ENCODE measurements at regions not wholly inside any gene's neighbourhood (a gene's known extent, or its start where the extent isn't known, plus 50 kb on each side); places are given as distances from the start of the nearest gene placed in this dataset.
"Not testable (repeated sequence)": the region's sequence is repeated elsewhere in the genome, so short reads cannot be mapped to it uniquely, and the experiment has no call there.

DNA sequence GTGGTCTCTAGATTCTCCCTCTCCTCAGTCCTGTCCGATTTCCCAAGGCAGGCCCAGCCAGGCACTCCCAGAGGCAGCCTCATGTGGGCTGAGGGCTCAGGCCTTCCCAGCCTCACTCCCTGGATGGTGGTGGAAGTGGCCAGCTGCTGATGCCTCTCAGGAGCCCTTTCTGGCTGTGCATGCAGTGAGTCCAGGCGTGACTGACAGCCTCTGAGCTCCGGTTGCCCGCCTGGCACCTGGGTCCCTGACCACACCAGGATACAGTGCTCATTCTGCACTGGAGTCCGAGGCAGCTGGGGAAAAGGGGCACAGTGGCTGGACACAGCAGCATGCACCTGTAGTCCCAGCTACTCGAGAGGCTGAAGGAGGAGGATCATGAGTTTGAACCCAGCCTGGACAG lies 132.6 kb downstream of the CUL2 start:
- no peak for DNase-seq

DNA sequence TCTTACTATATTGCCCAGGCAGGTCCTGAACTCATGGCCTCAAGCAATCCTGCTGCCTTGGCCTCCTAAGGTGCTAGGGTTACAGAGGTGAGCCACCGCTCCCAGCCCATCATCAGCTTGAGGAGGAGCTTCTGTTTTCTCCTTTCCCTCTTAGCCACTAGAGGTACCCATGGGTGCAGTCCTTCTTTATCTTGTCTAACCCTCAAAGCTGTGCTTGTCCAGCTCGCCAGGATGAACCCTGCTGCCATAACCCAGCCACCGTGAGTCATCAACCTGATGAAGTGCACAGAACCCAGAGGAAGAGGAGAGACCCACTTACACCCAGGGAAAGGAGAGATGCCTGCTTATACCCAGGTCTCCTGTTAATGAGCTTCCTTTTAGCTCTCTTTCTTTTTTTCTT lies 133.4 kb downstream of the CUL2 start:
- no peak for DNase-seq

DNA sequence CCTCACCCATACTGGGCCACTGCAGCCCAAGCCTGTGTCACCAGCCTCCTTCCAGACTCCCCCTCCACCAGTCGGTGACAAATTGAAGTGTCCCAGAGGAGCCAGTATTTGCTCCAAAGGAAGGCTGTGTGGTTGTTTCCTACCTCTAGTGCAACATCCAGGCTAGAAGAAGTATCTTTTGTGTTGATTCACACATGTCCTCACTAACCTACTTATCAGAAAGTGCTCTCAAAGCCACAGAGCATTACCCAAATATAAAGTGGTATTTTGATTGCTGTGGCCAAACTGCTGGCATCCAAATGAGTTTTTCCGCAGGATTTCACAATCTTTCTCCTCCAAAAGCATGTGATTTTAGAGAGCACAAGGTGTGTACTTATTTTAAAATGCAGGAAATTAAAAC lies 134.8 kb downstream of the CUL2 start:
- DNase-seq: no peak

DNA sequence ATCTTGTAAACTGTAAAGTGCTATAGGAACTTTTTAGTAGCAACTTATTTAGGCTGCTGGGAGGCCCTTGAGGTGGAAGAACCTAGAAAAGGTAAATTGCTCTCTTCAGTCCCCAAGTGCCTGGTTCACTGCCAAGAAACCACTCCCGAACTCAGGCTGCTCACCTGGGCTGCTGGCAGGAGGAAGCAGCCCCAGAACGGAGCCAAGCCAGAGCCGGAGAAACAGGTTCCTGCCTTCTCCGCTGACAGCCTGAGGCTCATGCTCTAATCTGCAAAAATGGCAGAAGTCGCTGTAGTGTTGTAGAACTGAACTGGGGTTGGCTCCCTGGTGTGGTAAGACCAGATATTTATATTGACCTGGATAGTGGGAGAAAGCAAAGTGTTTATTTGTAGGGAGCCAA lies 136.0 kb downstream of the CUL2 start:
- DNase-seq: no peak

DNA sequence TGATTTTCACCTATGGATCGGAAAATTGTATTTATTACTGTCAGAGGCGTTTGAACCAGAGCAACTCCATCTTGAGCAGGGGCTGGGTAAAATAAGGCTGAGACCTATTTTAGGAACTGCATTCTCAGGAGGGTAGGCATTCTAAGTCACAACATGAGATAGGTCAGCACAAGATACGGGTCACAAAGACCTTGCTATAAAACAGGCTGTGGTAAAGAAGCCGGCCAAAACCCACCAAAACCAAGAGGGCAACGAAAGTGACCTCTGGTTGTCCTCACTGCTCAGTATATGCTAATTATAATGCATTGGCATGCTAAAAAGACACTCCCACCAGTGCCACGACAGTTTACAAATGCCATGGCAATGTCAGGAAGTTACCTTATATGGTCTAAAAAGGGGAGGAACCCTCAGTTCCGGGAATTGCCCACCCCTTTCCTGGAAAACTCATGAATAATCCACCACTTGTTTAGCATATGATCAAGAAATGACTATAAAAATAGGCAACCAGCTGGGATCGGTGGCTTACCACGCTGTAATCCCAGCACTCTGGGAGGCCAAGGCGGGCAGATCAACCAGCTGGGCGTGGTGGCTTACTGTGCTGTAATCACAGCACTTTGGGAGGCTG lies 136.3 kb upstream of the PARD3 start:
- not testable (repeated sequence) for DNase-seq

DNA sequence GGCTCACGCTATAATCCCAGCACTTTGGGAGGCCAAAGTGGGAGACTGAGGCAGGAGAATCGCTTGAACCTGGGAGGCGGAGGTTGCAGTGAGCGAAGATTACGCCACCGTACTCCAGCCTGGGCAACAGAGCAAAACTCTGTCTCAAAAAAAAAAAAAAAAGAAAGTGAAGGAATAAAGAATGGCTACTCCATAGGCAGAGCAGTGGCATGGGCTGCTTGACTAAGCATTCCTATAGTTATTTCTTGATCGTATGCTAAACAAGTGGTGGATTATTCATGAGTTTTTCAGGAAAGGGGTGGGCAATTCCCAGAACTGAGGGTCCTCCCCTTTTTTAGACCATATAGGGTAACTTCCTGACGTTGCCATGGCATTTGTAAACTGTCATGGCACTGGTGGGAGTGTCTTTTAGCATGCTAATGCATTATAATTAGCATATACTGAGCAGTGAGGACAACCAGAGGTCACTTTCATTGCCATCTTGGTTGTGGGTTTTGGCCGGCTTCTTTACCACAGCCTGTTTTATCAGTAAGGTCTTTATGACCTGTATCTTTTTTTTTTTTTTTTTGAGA lies 130.9 kb upstream of the PARD3 start:
- DNase-seq: not testable (repeated sequence)

DNA sequence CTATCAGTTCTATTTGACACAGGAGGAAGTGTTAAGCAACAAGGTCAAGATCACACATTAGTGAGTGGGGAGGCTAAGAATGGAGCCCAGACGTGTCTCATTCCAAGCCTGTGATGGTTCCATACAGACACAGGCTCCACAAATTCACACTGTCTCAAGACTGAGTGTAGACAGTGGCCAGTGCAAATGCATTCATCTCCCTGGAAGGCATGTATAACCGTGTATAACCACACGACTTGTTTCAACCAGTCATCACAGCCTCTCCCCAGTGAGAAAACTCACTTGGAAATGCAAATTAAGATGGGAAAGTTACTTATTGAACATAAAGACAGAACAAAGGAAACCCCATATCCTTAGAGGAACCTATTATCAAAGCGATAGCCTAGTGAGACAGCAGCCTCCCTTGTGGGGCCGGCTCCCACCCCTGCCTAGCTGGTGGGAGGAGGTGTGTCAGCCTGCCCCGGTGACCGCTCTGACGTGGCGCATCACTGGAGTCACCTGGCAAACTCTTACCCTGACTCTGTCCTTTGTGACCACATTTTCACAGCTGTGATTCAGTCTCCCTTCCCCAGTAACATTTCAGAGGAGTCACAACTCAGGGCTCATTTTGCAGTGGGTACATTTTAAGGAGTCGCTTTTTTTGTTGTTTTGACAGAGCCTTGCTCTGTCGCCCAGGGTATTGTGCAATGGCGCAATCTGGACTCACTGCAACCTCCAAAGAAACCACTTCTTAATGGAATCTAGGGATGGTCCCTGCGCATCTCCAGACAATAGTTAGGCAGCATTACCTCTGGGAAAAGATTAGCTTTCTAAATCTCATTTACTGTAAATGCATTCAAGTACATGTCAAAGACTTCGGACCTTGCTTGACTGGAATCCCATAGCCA lies 126.6 kb upstream of the PARD3 start:
- peak; percentile 18 for DNase-seq

DNA sequence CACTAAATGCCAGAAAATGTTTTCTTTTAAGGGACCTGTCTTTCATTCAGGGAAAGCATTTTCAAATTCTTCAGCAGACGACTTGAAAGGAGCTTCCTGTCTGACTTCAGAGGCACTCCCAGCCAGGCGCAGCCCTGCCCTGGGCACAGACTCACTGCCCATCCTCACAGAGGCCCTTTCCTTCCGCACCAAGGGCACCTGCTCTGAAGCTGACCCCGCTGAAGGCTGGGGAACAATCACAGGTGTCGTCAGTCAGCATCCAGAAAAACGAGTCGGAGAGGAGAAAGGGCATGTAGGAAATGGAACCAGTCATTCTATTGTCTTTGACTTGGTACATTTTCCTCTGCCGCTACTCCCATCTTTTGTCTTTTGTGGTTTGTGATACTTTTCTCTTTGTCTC lies 125.3 kb upstream of the PARD3 start:
- DNase-seq: no peak

DNA sequence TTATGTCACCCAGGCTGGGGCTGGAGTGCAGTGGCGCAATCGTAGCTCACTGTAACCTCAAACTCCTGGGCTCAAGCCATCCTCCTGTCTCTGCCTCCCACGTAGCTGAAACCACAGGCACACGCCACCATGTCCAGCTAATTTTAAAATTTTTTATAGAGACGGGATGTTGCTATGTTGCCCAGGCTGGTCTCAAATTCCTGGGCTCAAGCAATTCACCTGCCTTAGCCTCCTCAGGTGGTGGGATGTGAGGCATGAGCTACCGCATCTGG lies 123.2 kb upstream of the PARD3 start:
- DNase-seq: no peak

DNA sequence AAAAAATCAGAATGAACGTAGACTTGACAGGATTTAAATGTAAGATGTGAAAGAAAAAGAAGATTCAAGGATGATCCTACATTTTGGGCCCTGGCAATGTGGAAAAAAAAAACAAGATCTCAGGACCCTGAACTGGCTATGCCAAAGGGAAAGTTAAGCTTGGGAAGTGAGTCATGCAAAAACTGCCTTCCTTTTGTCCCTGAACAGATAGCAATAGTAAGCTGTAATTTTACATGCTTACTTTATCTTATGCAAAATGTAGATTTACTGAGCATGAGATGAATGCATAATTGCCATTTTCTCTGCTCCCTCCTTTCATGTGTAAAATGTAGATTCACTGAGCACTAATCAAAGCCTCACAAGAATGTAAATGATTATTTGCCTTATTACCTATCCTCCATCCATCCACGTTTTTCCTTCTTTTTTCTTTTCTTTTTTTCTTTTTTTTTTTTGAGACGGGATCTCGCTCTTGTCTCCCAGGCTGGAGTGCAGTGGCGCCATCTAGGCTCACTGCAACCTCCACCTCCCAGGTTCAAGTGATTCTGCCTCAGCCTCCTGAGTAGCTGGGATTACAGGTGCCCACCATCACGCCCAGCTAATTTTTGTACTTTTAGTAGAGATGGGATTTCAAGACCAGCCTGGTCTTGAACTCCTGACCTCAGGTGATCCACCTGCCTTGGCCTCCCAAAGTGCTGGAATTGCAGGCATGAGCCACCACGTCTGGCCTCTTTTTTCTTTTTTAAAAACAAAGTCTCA lies 122.7 kb upstream of the PARD3 start:
- not testable (repeated sequence) for DNase-seq

DNA sequence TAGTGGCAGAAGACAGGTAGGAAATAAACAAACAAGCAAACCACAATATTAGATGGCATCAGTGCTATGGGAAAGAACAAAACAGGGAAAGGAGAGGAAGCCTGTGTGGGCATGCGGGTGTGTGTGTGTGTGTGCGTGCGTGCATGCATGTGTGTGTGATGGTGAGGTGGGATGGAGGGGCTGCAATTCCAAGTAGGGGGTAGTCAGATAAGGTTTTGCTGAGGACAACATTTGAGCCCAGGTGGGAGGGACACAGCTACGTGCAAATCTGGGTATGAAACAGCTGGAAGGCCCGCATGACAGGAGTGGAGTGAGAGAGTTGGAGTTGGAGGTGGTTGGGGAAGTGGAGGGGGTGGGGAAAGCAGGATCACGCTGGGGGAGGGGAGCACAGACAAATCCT lies 121.0 kb upstream of the PARD3 start:
- DNase-seq: no peak

DNA sequence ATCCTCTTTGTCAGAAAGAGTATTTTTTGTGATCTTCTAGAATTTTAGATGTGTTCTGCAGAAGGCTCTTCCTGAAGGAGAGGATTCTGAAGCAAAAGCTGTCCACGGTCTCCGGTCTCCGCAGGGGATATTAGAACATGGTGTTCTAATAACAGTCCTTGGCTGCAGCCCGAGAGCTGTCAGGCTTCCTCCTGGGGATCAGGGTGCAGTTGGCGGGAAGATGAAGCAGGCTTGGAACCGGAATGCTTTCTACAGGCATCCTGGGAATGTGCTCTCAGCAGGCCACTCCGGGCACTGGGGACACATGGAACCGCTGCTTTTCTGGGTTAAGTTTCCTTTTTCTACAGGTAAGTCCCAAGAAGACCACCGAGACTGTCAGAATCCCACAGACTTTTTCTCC lies 118.6 kb upstream of the PARD3 start:
- DNase-seq: no peak

DNA sequence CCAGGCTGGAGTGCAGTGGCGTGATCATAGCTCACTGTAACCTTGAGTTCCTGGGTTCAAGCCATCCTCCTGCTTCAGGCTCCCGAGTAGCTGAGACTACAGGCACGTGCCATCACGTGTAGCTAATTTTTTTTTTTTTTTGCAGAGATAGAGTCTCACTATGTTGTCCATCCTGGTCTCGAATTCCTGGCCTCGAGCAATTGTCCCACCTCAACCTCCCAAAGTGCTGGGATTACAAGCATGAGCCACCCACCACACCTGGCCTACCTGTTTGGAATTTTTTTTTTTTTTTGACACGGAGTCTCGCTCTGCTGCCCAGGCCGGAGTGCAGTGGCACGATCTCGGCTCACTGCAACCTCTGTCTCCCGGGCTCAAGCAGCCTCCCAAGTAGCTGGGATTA lies 117.1 kb upstream of the PARD3 start:
- DNase-seq: no peak

DNA sequence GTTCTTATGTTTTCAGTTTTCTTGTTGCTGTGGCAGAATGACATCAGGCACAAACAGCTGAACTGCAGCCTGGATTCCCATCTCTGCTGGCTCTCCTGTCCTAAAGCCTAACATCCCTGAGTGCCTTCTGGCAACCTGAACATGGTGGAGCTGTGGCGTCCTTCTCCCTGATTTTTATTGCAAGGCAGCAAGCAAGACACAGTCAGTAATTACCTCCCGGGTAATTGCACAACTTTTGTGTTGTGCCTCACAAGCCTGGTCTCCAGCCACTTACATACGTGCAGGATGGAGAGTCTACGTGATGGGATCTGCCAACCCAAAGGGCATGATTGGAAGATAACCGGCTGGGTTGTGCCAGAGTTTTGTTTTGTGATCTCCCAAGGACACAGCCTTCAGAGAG lies 116.1 kb upstream of the PARD3 start:
- DNase-seq: no peak

DNA sequence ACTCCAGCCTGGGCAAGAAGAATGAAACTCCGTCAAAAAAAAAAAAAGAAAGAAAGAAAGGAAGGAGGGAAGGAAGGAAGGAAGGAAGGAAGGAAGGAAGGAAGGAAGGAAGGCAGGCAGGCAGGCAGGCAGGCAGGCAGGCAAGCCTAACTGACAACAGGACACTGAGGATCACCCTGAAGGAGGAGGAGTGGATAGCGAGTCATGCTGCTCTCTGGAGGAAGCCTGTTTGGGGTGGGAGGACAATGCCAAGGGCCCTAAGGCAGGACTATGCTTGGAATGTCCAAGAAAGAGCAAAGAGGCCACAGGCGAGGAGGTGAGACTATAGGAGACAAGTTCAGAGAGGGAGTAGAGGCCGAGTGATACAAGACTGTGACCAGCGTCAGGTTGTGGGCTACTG lies 107.0 kb upstream of the PARD3 start:
- no peak for DNase-seq

DNA sequence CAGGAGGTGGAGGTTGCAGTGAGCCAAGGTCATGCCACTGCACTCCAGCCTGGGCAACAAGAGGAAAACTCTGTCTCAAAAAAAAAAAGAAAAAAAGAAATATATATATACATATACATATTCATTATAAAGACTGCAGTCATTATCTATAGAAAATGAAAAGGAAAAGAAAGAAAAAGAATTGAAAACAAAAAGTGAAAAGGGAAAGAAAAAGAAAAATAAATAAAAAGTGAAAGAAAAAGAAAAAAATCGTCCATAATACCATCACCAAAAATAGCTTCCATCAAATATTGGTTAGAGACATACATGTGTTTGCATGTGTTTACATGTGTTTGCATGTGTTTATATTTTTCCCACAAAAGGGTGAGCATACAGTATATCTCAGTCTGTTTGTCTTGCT lies 105.5 kb upstream of the PARD3 start:
- DNase-seq: no peak

DNA sequence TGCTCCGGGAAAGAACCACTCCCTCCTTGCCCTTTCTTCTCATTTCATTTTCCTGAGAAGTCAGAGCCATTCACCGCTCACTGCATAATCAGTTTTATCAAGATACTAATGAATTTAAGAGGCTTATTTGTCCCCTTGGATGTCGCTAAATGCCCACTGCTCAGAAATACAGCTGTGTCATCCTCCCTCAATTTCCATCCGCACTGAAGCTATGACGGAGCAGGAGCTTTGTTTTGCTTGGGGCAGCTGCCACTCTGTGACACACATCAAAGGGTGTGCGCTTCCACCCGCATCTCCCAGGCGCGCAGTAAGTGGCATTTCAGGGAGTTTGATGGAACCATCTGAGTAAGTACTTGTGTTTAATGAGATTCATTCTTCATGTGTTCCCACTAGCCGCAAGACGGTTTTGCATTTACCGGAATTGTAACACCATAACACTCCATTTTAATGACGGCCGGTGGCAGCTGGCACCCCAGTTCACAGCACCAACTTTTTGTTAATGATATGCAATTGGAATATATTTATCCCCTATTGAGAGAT lies 103.8 kb upstream of the PARD3 start:
- DNase-seq: no peak

DNA sequence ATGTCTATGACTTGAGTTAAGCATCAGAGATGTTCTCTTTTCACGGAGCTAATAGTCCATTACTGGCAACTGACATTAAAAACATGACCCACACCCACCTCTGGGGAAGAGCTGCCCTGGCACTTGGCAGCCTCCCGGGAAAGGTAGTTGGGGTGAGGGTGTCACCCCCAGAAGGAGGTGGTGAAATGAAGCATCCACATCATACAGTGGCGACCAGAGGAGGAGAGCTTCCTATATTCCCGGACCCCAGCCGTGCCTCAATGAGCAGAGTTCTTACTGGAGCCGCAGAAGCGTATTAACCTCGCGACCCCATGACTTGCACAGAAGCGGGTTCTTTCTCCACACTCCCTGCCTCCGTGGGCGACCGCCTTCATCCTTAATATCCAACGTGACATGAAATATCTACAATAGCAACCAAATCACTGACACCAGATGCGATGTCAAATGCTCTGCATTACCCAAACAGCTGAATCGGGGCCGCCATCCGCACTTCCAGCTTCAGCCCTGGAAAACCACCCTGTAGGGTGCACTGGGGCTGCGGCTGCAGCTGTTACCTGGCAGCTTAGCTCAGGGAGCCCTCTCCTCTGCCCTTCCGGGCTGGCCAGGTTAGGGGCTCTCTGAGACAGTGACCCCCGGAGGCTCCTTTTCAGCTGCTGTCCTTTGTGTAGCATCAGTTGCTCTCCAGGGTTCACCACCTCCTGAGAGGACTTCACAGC lies 103.1 kb upstream of the PARD3 start:
- no peak for DNase-seq

DNA sequence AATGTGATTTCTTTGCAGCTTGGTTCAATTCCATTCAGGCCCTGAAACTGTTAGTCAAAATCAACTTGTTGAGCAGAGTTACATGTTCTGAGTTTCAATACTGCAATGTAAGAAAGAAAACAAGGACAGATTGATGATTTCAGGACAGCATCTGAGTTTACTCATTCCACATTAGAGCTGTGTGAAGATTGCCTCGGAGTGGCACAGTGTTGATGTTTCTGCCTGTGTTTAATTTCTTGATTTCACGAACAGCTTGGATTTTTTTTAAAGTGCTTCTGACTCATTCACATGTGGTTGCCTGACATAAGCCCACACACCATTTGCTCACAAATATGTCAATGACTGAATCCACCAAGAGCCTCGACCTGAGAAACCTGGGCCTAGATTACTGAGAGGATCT lies 101.2 kb upstream of the PARD3 start:
- peak; percentile 47 for DNase-seq

DNA sequence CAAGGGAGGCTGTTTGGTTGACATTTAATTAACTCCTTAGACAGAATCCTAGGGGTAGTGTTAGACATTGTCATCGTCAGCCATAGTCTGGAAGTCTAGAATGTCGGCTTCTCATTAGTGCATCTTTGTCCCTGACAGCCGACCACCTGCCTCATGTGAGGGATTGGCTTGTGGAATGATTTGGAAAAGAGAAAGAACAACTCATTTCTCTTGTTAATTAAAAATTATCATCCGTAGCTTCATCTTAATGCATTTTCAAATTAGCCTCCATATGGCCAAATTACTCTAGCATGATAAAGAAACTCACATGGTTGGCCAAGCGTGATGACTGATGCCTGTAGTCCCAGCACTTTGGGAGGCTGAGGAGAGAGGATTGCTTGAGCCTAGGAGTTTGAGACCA lies 97.7 kb upstream of the PARD3 start:
- no peak for DNase-seq

DNA sequence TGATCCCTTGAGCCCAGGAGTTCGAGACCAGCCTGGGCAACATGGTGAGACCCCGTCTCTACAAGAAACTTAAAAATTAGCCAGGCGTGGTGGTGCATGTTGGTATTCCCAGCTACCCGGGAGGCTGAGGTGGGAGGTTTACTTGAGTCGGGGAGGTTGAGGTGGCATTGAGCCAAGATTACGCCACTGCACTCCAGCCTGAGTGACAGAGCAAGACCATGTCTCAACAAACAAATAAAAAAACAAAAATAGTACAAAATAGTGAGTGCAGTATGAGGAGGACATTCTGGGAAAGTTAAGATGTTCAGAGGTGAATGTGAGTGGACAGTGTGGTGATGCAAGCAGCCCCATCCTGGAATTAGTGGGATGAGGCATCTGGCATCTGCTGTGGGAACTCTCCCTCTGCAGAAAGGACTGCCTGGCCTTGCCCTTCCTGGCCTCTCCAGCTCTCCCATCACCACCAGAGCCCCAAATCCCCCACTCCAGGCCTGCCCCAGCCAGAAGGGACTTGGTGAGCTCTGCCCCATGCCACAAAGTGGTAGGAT lies 96.6 kb upstream of the PARD3 start:
- no peak for DNase-seq

DNA sequence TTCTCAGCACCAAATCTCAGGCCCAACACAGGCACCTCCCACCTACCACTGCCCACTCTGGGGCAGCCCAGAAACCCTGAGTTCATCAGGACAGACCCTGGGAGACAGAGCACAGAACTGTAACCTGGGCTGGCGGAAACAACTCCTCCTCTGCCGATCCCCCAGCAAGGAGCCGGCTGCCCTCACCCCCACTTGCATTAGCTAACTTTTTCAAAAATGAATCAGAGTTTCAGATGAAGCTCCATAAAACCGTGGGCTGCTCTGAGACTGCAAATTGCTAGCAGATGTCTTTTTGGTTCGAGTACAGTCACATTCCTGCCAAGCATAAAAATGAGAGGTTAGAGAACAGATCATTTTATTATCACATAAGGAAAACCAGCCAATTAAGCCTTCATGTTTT lies 93.4 kb upstream of the PARD3 start:
- no peak for DNase-seq

Measured in kidney glomerular epithelial cell (primary cell).